ENCODE measurements at regions not wholly inside any gene's neighbourhood (a gene's known extent, or its start where the extent isn't known, plus 50 kb on each side); places are given as distances from the start of the nearest gene placed in this dataset.

GRCh38 chr1:217018648-217019047 is 295.4 kb upstream of the ESRRG start:
- intact Hi-C loops (cut with micrococcal nuclease) (no loop called here), dilution Hi-C loops (cut with HindIII; ENCODE audit: low sequenced_read_pairs, unreplicated experiment) (no loop called here), in situ Hi-C loops (cut with MboI; ENCODE audit: low sequenced_read_pairs) (no loop called here)
- H3K9me3 ChIP-seq (ENCODE audit: control insufficient read depth, insufficient read depth, low read length), result no peaks in the 10 kb centered on the region
- no peak overlapping the region for H3K4me2 ChIP-seq (ENCODE audit: low read depth, low read length)
- H2AK9ac ChIP-seq (replicated peaks; ENCODE audit: low read depth, low read length, poor library complexity), result no peak overlapping the region
- no peak overlapping the region for H3K4me3 ChIP-seq (ENCODE audit: insufficient read depth, low read depth, low read length)
- CTCF ChIA-PET, result no interaction called here
- H4K8ac ChIP-seq (ENCODE audit: low read depth in 2 of 2, low read length in 2 of 2), result no peak overlapping the region
- H3K79me1 ChIP-seq (ENCODE audit: low read depth in 1 of 2, low read length in 2 of 2), result no peaks in the 10 kb centered on the region
- H2AK5ac ChIP-seq (ENCODE audit: low read depth, low read length), result no peak overlapping the region
- H2AFZ ChIP-seq (replicated peaks; ENCODE audit: low read length, poor library complexity), result no peak overlapping the region
- H3K27ac ChIP-seq (ENCODE audit: insufficient read depth, low read length), result no peak overlapping the region
- H4K91ac ChIP-seq (ENCODE audit: insufficient read depth, low read depth, low read length), result no peak overlapping the region
- no peak overlapping the region for H4K5ac ChIP-seq (ENCODE audit: low read depth, low read length)
- WGBS, 2 experiments (ENCODE audit: extremely low coverage in 2 of 2, insufficient read length in 1 of 2), result 67% methylated on average over 1 of the region's 3 CpGs; no CpG with 5 or more reads in 1 of the 2 experiments
- no TSS peak for BruUV-seq (replicated peaks)
- TF ChIP-seq RAD21 (IDR thresholded peaks at IDR 0.05; ENCODE audit: low read length), result no peak
- TF ChIP-seq RFX5 (IDR thresholded peaks at IDR 0.05; ENCODE audit: low read depth, low read length), result no peak
- no peak for TF ChIP-seq MAZ (IDR thresholded peaks at IDR 0.05; ENCODE audit: borderline replicate concordance, low read depth, low read length)
- TF ChIP-seq FOS (IDR thresholded peaks at IDR 0.05; ENCODE audit: low read depth, low read length), result no peak
- H3K14ac ChIP-seq (replicated peaks; ENCODE audit: low read depth, low read length), result no peak overlapping the region
- H3K9me1 ChIP-seq (ENCODE audit: insufficient read depth, low read length), result no peaks in the 10 kb centered on the region
- no peak overlapping the region for H3K4ac ChIP-seq (ENCODE audit: low read depth, low read length)
- H4K20me1 ChIP-seq (ENCODE audit: insufficient read depth, low read length), result no peaks in the 10 kb centered on the region
- no peak overlapping the region for H3K9ac ChIP-seq (ENCODE audit: low read depth, low read length)
- no peaks in the 10 kb centered on the region for H3K4me1 ChIP-seq (ENCODE audit: control insufficient read depth, insufficient read depth, low read length)
- H3K56ac ChIP-seq (ENCODE audit: extremely low read depth, insufficient read depth, low read length), result no peak overlapping the region
- no peaks in the 10 kb centered on the region for H3K27me3 ChIP-seq (ENCODE audit: control insufficient read depth, insufficient read depth, low read length)
- H3K36me3 ChIP-seq (ENCODE audit: control insufficient read depth, insufficient read depth, low read length), result no peaks in the 10 kb centered on the region
- H2BK15ac ChIP-seq (ENCODE audit: low read depth, low read length), result no peak overlapping the region
- H3K18ac ChIP-seq (ENCODE audit: low read depth, low read length), result no peak overlapping the region
- no peak for DNase-seq
- POLR2A ChIA-PET (ENCODE audit: unreplicated experiment), result no interaction called here
- H2BK20ac ChIP-seq (ENCODE audit: low read depth, low read length), result no peak overlapping the region
- H2BK120ac ChIP-seq (ENCODE audit: low read depth, low read length), result no peak overlapping the region
- H3K23ac ChIP-seq (ENCODE audit: low read depth, low read length), result no peak overlapping the region
- ATAC-seq (ENCODE audit: low read depth), result no peak
- H2BK5ac ChIP-seq (ENCODE audit: low read depth, low read length, poor library complexity, severe bottlenecking), result no peak overlapping the region

Measured in IMR-90 (cell line).